NCI-H2107 treated with DMSO at 0.1 percent for 48 hours (cell line): ENCODE measurements at regions not wholly inside any gene's neighbourhood (a gene's known extent, or its start where the extent isn't known, plus 50 kb on each side); places are given as distances from the start of the nearest gene placed in this dataset.
A peak's percentile ranks its signal among the peaks of the same experiment; 100 is the strongest.
"Not testable (repeated sequence)": the region's sequence is repeated elsewhere in the genome, so short reads cannot be mapped to it uniquely, and the experiment has no call there.

Experiments
- DNase-seq: peaks from one replicate; lab custom pipeline; 2025; ENCODE audit not compliant: unreplicated experiment; lab: John Stamatoyannopoulos, UW

DNA sequence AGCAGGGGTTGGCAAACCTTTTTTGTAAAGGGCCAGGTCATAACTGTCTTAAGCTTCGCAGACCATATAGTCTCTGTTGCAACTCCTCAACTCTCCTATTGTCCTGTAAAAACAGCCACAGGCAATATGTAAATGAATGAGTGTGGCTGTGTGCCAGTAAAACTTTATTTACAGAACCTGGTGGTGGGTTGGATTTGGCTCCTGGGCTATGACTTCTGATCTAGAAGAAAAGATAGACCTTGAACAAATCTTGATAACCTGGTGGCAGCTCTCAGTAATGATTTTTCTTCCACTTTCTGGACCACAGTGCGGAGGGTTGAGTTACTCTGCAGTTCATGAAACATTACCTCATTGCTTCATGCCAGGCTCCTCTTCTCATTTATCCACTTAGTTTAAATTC, 139.3 kb downstream of the MYCN start:
- no peak for DNase-seq

DNA sequence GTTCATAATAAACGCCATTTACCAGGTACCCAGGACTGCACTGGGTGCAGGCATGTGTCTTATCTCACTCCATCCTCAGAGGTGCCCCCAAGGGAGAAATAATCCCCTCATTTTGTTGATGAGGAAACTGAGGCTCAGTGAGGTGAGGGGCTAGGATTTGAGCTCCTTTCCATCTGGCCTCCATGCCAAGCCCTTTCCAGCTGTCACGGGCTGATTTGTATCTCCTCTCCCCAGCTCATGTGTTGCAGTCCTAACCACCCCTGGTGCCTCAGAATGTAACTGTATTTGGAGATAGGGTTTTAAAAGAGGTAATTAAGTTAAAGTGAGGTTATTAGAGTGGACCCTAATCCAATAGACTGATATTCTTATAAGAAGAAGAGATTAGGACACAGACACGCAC, 137.3 kb downstream of the MYCN start:
- no peak for DNase-seq

DNA sequence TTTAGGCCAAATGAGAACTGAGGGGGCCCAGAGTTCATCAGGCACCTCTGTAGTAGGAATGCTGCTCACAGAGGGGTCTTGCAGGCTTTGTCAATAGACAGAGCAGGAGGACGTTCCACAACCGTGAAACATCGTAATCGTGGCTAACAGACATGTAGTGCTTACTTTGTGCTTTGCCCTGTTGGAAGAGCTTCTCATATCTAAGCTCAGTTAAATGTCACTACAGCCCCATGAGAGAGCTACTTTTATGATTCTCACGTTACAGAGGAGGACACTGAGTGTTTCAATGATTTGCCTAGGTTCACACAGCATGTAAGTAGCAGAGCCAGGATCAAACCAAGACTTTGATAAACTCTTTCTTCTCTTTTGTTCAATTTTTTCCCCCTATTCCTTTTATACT, 136.6 kb downstream of the MYCN start:
- peak; percentile 25 for DNase-seq

DNA sequence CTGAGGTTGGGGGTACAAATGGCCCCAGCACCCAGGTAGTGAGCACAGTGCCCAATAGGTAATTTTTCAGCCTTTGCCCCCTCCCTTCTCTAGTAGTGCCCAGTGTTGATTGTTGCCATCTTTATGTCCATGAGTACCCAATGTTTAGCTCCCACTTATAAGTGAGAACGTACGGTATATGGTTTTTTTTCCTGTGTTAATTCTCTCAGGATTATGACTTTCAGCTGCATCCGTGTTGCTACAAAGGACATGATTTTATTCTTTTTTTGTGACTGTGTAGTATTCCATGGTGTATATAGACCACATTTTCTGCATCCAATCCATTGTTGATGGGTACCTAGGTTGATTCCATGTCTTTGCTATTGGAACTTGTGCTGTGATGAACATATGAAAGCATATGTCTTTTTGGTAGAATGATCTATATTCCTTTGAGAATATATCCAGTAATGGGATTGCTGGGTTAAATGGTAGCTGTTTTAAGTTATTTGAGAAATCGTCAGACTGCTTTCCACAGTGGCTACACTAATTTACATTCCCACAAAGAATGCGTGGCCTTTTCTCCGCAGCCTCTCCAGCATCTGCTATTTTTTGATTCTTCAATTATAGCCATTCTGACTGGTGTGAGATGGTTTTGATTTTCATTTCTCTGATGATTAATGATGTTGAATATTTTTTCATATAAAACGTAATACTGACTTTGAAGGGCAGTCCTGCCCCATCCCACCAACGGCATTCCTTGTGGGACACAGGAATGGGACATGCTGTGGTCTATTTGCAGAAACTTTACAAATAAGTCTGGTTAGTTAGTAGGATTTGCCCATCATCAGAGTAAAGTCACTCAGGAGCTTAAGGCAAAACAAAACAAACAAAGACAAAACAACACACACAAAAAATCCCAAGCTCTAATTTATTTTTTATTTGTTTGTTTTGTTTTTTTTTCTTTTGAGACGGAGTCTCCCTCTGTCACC, 135.0 kb downstream of the MYCN start:
- DNase-seq: no peak

DNA sequence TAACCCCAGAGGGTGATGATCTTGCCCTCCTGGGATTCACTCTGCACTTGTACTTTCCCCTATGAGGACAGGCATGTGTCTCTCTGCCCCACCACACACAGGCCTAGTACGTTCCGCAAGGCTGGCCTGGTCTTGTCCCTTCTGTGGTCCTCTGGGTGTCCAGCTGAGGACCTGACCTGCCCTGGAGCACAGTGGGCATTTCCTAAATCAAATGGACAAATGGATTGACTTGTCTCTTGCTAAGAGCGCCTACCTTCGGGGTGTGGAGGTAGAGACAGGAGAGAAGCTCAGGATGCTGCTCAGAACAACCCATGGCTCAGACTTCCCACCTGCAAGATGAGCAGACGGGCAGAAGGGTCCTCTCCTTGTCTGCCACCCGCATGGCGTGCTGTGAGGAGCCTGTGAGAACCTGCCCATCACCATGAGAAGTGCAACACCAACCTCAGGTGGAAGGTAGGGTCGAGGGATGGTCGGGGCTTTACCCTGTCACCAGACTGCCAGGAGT, 133.6 kb downstream of the MYCN start:
- no peak for DNase-seq

DNA sequence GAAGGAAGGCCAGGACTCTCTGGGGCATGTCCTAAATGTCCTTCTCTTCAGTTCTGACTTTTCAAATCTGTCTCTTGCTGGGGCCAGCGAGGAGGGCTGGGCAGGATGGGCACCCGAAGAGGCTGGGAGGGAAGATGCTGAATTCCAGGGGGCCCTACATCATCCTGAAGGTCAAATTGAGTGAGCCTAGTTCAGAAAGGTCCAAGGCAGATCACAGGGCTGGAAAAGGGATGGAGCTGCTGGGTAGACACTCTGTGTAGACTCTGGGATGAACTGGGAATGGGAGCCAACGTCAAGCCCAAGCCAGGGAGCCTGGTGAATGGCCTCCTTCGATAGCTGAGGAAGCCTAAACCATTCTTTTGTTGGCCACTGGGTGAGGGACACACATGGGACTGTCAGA, 133.1 kb downstream of the MYCN start:
- DNase-seq: no peak

DNA sequence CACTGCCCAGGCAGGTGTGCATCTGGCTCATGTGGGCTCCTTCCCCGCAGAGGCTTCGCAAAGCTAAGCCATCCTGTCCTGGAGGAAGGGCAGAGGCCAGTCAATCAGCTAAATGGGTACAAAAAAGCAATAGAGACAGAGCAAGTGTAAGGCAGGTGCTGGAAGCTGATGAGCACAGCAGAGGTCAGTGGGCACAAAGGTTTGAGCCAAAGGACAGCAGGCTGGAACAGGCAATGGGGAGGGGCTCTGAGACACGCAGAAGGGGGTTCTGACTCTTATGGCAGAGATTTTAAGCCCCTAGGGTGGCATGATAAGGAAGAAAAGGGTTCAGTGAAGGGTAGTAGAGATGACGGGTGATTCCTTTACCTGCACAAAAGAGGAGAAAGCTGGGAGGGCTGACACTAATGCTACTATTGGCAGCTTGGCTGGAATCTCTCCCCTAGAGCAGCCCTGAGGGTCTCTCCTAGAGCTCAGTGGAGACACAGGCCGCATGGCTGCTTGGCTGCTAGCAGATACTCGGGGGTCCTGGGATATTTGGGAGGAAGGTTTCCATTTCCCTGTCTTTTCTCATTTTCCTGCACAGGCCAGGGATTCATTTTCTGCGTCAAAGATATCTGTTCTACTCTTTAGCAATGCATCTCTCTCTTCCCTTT, 132.4 kb downstream of the MYCN start:
- DNase-seq: no peak

DNA sequence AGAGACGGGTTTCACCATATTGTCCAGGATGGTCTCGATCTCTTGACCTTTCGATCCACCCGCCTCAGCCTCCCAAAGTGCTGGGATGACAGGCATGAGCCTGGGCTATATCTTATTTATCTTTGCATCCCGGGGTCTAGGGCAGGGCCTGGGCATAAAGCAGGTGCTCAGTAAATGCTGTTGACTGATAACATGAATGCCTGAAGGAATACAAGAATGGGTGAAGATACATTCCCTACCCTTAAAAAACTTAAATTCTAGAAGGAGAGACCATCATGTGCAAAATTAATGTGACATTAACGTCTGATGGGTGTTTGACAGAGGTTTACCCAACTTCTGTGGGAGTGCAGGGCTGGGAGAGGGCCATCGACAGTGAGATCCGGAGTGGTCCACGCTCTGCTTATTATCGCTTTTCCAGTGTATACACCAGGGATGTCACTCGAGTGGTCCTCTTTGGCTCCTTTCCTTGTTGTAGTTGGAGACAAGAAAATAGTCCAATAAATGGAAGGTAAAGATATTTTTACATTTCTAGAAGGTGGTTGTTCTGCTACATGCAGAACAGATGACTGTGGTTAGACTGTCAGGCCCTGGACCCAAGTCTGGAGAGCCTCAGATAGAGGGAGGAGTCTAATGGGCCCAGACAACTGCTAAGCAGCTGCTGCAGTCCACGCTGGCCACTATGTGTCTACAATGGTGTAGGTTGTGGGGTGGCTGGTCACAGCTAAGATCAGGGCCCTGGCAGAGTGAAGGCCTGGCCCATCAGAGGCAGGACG, 131.7 kb downstream of the MYCN start:
- no peak for DNase-seq

DNA sequence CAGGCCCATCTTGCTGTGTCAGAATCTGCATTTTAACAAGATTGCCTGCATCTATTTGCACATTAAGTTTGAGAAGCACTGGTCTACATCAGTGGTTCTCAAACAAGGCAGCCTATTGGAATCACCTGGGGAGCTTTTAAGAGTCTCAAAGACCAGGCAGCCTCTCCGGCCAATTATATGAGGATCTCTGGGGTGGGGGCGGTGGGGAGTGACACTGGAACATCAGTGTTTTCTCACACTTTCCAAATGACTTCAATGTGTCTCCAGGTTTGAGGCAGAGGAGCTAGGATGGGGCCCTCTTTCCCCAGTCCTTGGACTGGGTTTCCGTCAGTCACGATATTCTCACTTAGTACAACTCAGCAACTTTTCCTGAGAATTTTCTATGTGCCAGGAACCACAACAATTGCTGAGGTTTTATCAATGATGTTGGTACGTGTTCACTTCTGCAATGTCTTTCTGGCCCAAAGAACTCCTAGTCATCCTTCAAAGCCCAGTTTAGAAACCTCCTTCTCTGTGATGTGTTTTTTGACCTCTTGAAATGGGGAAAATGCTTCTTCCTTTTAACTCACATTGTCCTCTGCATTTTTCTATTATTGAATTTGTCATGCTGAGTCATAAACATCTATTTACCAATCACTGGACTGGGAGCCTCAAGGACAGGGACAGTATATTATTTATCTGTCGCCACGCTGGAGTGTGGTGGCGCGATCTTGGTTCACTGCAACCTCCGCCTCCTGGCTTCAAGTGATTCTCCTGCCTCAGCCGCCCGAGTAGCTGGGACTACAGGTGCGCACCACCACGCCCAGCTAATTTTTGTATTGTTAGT, 130.9 kb downstream of the MYCN start:
- no peak for DNase-seq

DNA sequence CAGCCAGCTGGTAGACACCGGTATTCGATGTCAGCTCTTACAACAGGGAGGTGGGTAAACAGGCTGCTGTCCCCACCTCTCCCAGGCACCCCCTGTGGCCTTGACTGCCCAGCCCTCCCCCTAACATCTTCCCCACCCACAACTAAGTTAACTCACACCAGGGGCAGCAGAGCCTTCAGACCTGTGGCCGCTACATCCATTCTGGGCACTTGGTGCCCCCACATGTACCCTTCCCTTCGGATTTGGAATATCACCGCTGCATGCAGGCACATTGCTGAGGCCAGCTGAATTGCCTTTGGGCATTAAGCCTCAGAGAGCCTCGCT, 130.3 kb downstream of the MYCN start:
- no peak for DNase-seq

DNA sequence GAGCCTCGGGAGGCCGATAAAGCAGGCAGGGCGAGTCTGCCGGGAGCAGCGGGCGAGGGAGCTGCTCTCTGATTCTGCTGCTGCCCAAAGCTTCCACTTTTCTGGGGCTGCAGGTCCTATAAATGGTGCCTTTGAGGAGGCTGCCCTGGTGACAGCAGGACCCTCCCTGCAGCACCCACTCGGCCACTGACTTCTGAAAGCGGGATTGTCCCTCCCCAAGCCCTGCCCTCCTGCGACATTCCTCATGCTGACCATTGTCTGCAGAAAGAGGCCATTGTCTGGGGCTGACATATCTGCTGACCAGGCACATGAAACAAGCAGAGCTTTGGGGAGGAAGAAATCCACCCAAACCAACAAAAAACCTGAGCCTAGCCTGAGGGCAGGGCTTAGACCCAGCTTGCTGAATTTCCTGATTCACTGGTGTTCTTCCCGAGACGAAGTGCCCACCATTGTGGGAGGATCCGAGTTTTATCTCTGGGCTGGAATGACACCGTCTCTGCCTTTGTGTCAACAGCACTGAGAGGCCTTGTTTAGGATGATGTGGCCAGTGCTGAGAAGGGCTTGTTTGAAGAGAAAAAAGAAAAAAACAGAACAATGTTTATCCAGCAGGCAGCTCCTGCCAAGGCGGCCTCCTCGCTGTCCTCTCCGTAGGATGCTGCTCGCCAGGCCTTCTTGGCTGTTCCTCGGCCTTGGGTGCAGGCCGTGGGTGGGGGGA, 129.7 kb downstream of the MYCN start:
- DNase-seq: no peak

DNA sequence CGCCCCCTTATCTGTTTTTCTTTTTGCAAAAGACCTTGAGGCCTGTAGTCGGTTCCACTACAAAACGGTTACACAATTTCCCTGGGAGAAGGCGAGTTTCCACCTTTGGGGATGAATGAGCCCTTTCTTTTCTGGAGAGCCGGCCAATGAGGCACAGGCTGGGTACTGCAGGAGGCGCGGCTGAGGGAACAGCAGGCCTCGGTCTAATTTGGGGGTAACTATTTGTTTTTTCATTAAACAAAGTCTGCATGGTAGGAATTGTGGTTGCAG, 129.2 kb downstream of the MYCN start:
- DNase-seq: no peak

DNA sequence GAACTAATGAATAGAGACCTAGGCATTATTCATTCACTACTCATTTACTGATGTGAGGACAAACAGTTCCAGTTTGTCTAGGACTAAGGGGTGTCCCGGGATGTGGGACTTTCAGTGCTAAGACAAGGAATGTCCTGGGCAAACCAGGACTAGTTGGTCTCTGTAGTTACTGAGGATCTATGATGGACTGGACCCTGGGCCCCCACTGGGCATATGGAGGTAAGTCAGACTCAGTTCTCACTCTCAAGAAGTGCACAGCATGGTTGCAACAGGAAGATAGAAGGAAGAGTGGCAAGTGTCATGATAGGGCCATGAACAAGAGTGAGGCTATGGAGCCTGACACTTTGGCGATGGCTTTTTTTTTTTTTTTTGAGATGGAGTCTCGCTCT, 128.2 kb downstream of the MYCN start:
- DNase-seq: no peak

DNA sequence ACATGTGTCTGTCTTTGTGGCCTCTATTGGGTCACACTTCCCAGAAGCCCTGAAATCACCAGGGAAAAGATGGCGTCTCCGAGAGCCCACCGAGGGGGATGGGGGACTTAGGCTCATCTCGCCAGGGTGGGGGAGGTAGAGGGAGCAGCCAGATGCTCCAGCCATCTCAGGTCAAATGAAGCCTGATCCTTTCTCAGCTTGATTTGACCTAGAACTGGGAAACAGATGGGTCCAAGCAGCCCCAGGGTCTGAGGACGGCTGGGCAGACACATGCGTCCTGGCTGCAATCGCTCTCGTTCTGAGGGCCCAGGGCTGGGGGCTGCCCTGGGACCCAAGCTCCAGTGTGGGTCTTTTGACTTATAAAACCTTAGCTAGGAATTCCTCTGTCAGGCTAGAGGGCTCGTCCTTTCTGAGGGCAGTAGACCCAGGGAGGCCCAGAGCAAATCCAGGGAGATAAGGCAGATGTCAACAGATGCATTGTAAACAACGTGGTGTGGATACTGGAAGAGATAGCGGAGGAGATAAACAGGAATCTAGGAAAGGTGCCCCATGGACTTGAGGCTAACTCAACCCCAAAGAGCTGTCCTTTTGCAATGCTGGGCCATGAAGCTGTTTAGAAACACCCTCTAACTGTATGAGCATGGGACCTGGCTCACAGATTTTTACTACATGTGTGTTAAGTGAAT, 127.7 kb downstream of the MYCN start:
- no peak for DNase-seq

DNA sequence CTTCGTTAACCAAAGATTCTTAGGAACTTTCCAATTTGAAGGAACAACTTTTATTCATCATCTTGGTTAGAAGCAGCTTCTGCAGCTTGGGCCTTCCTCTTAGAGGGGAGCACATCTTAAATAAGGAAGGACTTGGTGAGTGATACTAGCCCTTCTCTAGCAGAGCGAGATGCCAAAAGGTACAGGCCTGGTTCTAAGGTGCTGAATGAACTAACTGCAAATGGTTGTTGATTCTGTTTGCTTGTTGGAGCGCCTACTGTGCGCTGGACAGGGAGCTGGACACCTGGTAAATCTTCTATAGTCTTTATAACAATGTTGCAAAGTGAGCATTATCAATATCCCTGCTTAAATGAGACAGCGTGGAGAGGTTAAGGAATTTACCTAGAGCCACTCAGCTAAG, 127.1 kb downstream of the MYCN start:
- no peak for DNase-seq

DNA sequence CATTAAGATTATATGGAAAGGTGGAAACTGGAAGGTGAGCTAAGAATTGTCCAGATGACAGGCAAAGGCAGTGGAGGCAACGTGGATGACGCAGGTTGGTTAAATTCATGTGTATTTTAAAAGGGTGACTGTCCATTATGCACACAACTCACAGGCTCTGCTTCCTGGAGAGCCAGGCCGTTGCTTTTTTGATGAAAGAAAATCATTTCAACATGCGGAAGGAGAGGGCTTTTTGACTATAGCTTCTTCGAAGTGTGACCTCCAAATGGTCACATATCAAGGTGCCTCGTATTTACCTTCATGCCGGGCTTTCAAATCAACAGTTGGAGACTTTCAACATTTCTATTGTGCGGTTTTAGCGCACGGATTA, 126.7 kb downstream of the MYCN start:
- DNase-seq: no peak

DNA sequence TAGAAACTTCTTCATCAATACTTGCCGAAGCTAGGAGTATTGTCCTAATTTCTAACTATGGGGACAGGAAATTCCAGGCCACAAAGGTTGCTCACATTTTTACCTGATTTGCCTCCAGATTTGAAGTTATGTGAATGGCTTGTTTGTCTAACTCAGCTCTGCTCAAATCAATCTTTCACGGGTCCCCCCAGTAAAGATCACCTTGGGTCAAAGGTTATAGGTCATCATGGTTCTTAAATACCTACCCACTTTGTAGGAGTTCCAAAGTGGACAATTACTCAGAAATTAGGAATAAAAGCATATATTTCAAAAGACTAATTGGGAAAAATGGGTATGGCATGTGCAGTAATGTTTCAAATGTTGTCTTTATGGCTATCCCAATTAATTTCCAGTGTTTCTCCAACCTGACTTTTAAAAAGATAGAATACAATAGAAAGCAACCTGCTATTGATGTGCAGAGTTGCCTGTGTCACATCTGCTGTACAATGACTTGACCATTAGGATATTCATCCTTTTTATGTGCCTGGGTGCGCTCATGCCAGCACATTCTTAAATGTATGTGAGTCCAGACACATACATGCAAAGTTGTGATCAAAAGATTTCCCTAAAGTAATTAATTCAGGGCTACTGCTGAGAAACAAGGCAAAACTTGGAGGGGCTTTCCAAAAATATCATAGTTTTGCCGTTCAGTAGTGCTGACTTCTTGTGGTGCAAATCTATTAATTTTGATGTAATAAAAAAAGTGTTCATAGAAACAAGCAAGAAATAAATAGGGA, 126.1 kb downstream of the MYCN start:
- no peak for DNase-seq

DNA sequence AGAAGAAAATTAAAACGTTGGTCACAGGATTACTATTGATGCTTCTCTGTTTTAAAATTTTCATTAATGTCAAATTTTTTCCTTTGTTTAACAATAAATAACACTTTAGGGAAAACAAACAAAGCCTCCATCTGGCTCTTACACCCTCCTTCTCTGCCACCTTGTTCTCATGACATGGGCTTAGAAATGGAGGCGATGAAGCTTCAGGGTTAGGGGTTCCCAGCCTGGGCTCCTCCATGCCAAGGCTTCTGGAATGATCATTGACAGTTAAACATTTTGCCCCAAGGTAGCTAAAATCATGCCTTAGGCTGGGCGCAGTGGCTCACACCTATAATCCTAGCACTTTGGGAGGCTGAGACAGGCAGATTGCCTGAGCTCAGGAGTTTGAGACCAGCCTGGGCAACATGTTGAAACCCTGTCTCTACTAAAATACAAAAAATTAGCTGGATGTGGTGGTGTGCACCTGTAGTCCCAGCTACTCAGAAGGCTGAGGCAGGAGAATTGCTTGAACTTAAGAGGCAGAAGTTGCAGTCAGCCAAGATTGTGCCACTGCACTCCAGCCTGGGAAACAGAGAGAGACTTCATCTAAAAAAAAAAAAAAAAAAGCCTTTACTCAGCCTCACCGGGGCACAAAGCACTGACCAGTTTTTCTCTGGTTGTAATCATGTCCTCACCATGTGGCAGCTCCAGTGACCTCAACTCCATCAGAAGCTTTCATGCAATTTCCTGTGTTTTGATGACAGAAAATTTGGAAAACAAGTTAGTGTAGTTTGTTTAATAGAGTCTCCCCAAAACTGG, 125.1 kb downstream of the MYCN start:
- not testable (repeated sequence) for DNase-seq
